ENCODE measurements at regions not wholly inside any gene's neighbourhood (a gene's known extent, or its start where the extent isn't known, plus 50 kb on each side); places are given as distances from the start of the nearest gene placed in this dataset.
"Not testable (repeated sequence)": the region's sequence is repeated elsewhere in the genome, so short reads cannot be mapped to it uniquely, and the experiment has no call there.

- intact Hi-C loops (cut with DNase I): no loop called here
- no peak for DNase-seq
Observed at GRCh38 chr5:24073107-24073506, 565.7 kb downstream of the PRDM9 start.

- DNase-seq: no peak
- intact Hi-C loops (cut with DNase I): no loop called here
Observed at GRCh38 chr5:24080046-24080445, 564.7 kb downstream of the CDH10 start.

- no peak for DNase-seq
- intact Hi-C loops (cut with DNase I): no loop called here
Observed at GRCh38 chr5:24094081-24094679, 550.6 kb downstream of the CDH10 start.

GRCh38 chr5:24102010-24102409, 542.8 kb downstream of the CDH10 start:
- no peak for DNase-seq
- intact Hi-C loops (cut with DNase I): no loop called here

GRCh38 chr5:24103451-24104023, 541.2 kb downstream of the CDH10 start:
- intact Hi-C loops (cut with DNase I): no loop called here

GRCh38 chr5:24110004-24110615, 534.7 kb downstream of the CDH10 start:
- intact Hi-C loops (cut with DNase I): no loop called here
- peak in 1 of 42 donors; percentile 9 for DNase-seq

More at GRCh38 chr5:24103451-24104023, 541.2 kb downstream of the CDH10 start:
- DNase-seq: no peak

- no peak for DNase-seq
- intact Hi-C loops (cut with DNase I): no loop called here
Observed at GRCh38 chr5:24112420-24112819, 532.4 kb downstream of the CDH10 start.

- intact Hi-C loops (cut with DNase I): no loop called here
Observed at GRCh38 chr5:24118351-24118750, 526.4 kb downstream of the CDH10 start.

GRCh38 chr5:24135536-24135935, 509.2 kb downstream of the CDH10 start:
- no peak for DNase-seq
- intact Hi-C loops (cut with DNase I): no loop called here

More at GRCh38 chr5:24118351-24118750, 526.4 kb downstream of the CDH10 start:
- DNase-seq: no peak

- DNase-seq: peak in 28 of 42 donors; percentile 0 to 74 (median 27)
- intact Hi-C loops (cut with DNase I): no loop called here
Observed at GRCh38 chr5:24141046-24141445, 503.7 kb downstream of the CDH10 start.

GRCh38 chr5:24142341-24142740, 502.4 kb downstream of the CDH10 start:
- intact Hi-C loops (cut with DNase I): no loop called here
- DNase-seq: no peak

- intact Hi-C loops (cut with DNase I): no loop called here
- no peak for DNase-seq
Observed at GRCh38 chr5:24145806-24146205, 499.0 kb downstream of the CDH10 start.

- intact Hi-C loops (cut with DNase I): no loop called here
- no peak for DNase-seq
Observed at GRCh38 chr5:24161559-24161958, 483.2 kb downstream of the CDH10 start.

- DNase-seq: no peak
- intact Hi-C loops (cut with DNase I): no loop called here
Observed at GRCh38 chr5:24162343-24162742, 482.4 kb downstream of the CDH10 start.

GRCh38 chr5:24163091-24163490, 481.7 kb downstream of the CDH10 start:
- no peak for DNase-seq

GRCh38 chr5:24167806-24168205, 477.0 kb downstream of the CDH10 start:
- DNase-seq: no peak

More at GRCh38 chr5:24163091-24163490, 481.7 kb downstream of the CDH10 start:
- intact Hi-C loops (cut with DNase I): no loop called here

GRCh38 chr5:24170026-24170425, 474.8 kb downstream of the CDH10 start:
- intact Hi-C loops (cut with DNase I): no loop called here
- DNase-seq: no peak

More at GRCh38 chr5:24167806-24168205, 477.0 kb downstream of the CDH10 start:
- intact Hi-C loops (cut with DNase I): no loop called here

GRCh38 chr5:24170930-24171329, 473.8 kb downstream of the CDH10 start:
- intact Hi-C loops (cut with DNase I); DNase-seq: not testable (repeated sequence)

- intact Hi-C loops (cut with DNase I): no loop called here
- no peak for DNase-seq
Observed at GRCh38 chr5:24177821-24178220, 467.0 kb downstream of the CDH10 start.

GRCh38 chr5:24183981-24184380, 460.8 kb downstream of the CDH10 start:
- intact Hi-C loops (cut with DNase I): no loop called here
- no peak for DNase-seq
